ENCODE measurements at regions not wholly inside any gene's neighbourhood (a gene's known extent, or its start where the extent isn't known, plus 50 kb on each side); places are given as distances from the start of the nearest gene placed in this dataset.
"Not testable (repeated sequence)": the region's sequence is repeated elsewhere in the genome, so short reads cannot be mapped to it uniquely, and the experiment has no call there.

DNA sequence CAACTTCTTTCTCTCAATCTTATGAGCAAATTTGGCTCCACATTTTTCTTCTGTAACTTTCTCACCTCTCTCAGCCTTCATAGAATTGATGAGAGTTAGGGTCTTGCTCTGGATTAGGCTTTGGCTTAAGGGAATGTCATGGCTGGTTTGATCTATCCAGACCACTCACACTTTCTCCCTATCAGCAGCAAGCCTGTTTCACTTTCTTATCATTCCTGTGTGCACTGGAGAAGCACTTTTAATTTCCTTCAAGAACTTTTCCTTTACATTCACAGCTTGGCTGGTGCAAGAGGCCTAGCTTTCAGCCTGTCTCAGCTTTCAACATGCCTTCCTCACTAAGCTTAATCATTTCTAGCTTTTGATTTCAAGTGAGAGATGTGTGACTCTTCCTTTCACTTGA, 134.5 kb upstream of the FZD8 start:
- H3K4me1 ChIP-seq (ENCODE audit: control insufficient read depth, insufficient read depth, low read length): peaks cover 11% of the 10 kb centered on the region
- not testable (repeated sequence) for H3K27me3 ChIP-seq (ENCODE audit: control insufficient read depth, insufficient read depth, low read length); H3K27ac ChIP-seq (ENCODE audit: low read length); H3K4me3 ChIP-seq (ENCODE audit: low read length); H3K9me3 ChIP-seq (replicated peaks; ENCODE audit: control insufficient read depth, low read depth, low read length); DNase-seq; H3K36me3 ChIP-seq (ENCODE audit: control insufficient read depth, insufficient read depth, low read length)

- no peak overlapping the region for H3K27ac ChIP-seq (ENCODE audit: low read length)
- no peaks in the 10 kb centered on the region for H3K9me3 ChIP-seq (replicated peaks; ENCODE audit: control insufficient read depth, low read depth, low read length)
- peaks cover 13% of the 10 kb centered on the region for H3K4me1 ChIP-seq (ENCODE audit: control insufficient read depth, insufficient read depth, low read length)
- no peak for DNase-seq
- no CpG with 5 or more reads among the region's 3 CpGs for WGBS (ENCODE audit: insufficient coverage)
- no peak overlapping the region for H3K4me3 ChIP-seq (ENCODE audit: low read length)
- H3K36me3 ChIP-seq (ENCODE audit: control insufficient read depth, insufficient read depth, low read length): no peaks in the 10 kb centered on the region
- H3K27me3 ChIP-seq (ENCODE audit: control insufficient read depth, insufficient read depth, low read length): no peaks in the 10 kb centered on the region
Measured at GRCh38 chr10:35774109-35774508, 132.0 kb upstream of the FZD8 start.

GRCh38 chr10:35770817-35771355, 128.8 kb upstream of the FZD8 start:
- H3K4me3 ChIP-seq (ENCODE audit: low read length): no peak overlapping the region
- peaks cover 3% of the 10 kb centered on the region for H3K4me1 ChIP-seq (ENCODE audit: control insufficient read depth, insufficient read depth, low read length)
- WGBS (ENCODE audit: insufficient coverage): no CpG with 5 or more reads among the region's 4 CpGs
- H3K27me3 ChIP-seq (ENCODE audit: control insufficient read depth, insufficient read depth, low read length): no peaks in the 10 kb centered on the region
- no peak overlapping the region for H3K27ac ChIP-seq (ENCODE audit: low read length)
- no peak for DNase-seq
- no peaks in the 10 kb centered on the region for H3K9me3 ChIP-seq (replicated peaks; ENCODE audit: control insufficient read depth, low read depth, low read length)
- H3K36me3 ChIP-seq (ENCODE audit: control insufficient read depth, insufficient read depth, low read length): no peaks in the 10 kb centered on the region

DNA sequence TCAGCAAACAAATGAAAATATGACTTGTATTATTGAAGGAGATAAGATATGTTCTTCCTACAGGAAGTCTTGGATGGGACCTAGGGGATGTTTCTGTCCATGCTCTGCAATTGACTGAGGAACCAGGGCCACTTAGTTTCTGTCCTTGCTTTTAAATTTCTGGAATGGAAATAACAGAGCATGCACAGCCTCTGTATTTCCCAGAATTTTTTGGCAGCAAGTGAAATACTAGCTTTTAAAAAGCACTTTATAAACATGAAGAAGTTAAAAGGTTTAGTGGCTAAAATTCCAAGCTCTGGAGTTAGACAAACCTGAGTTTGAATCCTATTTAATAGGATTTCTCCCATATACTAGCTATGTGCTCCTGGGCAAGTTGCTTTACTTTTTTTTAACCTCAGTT, 127.7 kb upstream of the FZD8 start:
- Histone ChIP-seq H3K9me3 (replicated peaks; ENCODE audit: control insufficient read depth, low read depth, low read length) (no peaks in the 10 kb centered on the region), H3K27ac (ENCODE audit: low read length) (peak overlapping the region; percentile 33), H3K36me3 (ENCODE audit: control insufficient read depth, insufficient read depth, low read length) (no peaks in the 10 kb centered on the region), H3K4me1 (ENCODE audit: control insufficient read depth, insufficient read depth, low read length) (peaks cover 3% of the 10 kb centered on the region), H3K4me3 (ENCODE audit: low read length) (no peak overlapping the region), H3K27me3 (ENCODE audit: control insufficient read depth, insufficient read depth, low read length) (no peaks in the 10 kb centered on the region)
- DNase-seq: peak; percentile 90

- H3K4me3 ChIP-seq (ENCODE audit: low read length): no peak overlapping the region
- H3K27me3 ChIP-seq (ENCODE audit: control insufficient read depth, insufficient read depth, low read length): no peaks in the 10 kb centered on the region
- no peak for DNase-seq
- WGBS (ENCODE audit: insufficient coverage): 71% methylated on average over 3 of the region's 6 CpGs
- H3K36me3 ChIP-seq (ENCODE audit: control insufficient read depth, insufficient read depth, low read length): no peaks in the 10 kb centered on the region
- peaks cover 3% of the 10 kb centered on the region for H3K4me1 ChIP-seq (ENCODE audit: control insufficient read depth, insufficient read depth, low read length)
- H3K9me3 ChIP-seq (replicated peaks; ENCODE audit: control insufficient read depth, low read depth, low read length): no peaks in the 10 kb centered on the region
- no peak overlapping the region for H3K27ac ChIP-seq (ENCODE audit: low read length)
Measured at GRCh38 chr10:35768731-35769130, 126.6 kb upstream of the FZD8 start.

- peaks cover 5% of the 10 kb centered on the region for H3K4me1 ChIP-seq (ENCODE audit: control insufficient read depth, insufficient read depth, low read length)
- H3K9me3 ChIP-seq (replicated peaks; ENCODE audit: control insufficient read depth, low read depth, low read length): no peaks in the 10 kb centered on the region
- H3K4me3 ChIP-seq (ENCODE audit: low read length): no peak overlapping the region
- peak; percentile 59 for DNase-seq
- H3K36me3 ChIP-seq (ENCODE audit: control insufficient read depth, insufficient read depth, low read length): no peaks in the 10 kb centered on the region
- no peaks in the 10 kb centered on the region for H3K27me3 ChIP-seq (ENCODE audit: control insufficient read depth, insufficient read depth, low read length)
- no peak overlapping the region for H3K27ac ChIP-seq (ENCODE audit: low read length)
- WGBS (ENCODE audit: insufficient coverage): no CpG with 5 or more reads among the region's 5 CpGs
Measured at GRCh38 chr10:35768011-35768410, 125.9 kb upstream of the FZD8 start.

DNA sequence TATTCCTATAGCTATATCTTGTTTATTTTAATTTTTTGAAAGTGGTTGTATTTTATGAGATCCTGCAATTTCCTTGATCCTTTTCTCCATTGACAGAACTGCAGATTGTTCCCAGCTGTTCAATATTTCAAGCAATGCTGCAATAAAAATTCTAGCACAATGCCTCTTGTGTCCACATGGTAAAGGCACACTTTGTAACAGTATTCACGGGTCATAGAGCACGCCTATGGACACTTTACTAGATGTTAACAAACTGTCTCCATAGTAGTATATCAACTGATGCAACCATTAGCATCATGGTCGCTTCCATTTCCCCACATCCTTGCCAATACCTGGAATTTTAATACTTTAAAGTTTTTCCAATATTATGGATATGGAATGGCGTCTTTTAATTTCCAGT, 123.9 kb upstream of the FZD8 start:
- Histone ChIP-seq H3K4me3 (ENCODE audit: low read length) (no peak overlapping the region), H3K36me3 (ENCODE audit: control insufficient read depth, insufficient read depth, low read length) (no peaks in the 10 kb centered on the region), H3K27ac (ENCODE audit: low read length) (no peak overlapping the region), H3K4me1 (ENCODE audit: control insufficient read depth, insufficient read depth, low read length) (peaks cover 5% of the 10 kb centered on the region), H3K27me3 (ENCODE audit: control insufficient read depth, insufficient read depth, low read length) (no peaks in the 10 kb centered on the region), H3K9me3 (replicated peaks; ENCODE audit: control insufficient read depth, low read depth, low read length) (no peaks in the 10 kb centered on the region)
- 80% methylated on average over 2 of the region's 4 CpGs for WGBS (ENCODE audit: insufficient coverage)
- DNase-seq: no peak

DNA sequence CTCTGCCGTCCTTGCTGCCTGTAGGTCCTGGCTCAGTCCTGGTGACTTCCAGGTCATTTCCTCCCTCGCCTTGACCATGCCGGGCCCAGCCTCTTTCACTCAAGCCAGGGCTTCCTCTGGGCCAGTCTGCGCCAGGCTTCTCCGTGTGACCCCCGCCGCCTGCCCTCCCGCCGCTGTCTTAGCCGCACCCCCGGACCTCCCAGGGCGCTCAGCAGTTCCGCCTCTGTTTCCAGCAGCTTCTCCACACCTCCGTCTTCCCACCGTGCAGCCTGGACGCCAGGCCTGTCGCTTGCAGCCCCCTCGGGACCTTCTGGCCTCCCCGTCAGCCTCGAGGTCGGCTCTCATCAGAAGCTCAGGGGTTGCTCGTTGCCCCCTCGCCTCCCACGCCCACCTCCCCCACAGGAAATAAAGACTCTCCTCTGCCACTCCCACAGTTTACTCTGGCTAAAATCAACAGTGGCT, 123.0 kb upstream of the FZD8 start:
- WGBS (ENCODE audit: insufficient coverage): 22% methylated on average over 24 of the region's 24 CpGs
- Histone ChIP-seq H3K4me1 (ENCODE audit: control insufficient read depth, insufficient read depth, low read length) (peaks cover 2% of the 10 kb centered on the region), H3K27ac (ENCODE audit: low read length) (no peak overlapping the region), H3K4me3 (ENCODE audit: low read length) (no peak overlapping the region), H3K9me3 (replicated peaks; ENCODE audit: control insufficient read depth, low read depth, low read length) (no peaks in the 10 kb centered on the region), H3K36me3 (ENCODE audit: control insufficient read depth, insufficient read depth, low read length) (no peaks in the 10 kb centered on the region), H3K27me3 (ENCODE audit: control insufficient read depth, insufficient read depth, low read length) (no peaks in the 10 kb centered on the region)
- DNase-seq: no peak

DNA sequence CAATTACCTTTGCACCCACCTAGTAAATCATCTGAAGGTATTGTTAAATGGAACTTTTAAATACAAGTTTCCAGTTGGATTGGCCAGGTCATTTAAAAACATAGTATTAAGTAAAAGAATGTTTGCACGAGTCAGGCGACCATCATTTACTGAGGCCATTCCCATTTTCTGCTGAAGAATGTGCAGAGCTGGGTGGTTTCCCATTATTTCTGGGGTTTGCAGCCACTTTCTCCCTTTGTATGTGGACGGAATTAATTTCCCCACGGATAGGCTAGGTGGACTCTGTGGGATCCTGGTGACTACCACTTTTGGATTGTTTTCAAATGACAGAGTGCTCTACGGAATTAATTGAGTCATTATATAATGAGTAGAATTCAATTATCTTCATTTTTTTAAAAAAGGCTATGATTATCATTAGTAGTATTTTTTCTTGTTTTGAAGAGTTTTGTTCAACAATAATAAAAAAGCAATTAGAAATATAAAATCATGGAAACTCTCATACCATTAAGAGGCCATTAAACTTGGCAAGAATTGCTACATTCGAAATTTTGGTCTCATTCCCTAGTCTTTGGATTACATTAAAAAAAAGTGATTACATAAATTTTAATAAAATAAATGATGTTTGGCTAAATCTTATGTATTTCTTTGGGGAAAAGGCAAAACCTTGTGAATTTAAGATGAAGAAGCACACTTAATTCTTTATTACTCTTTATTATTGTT, 120.4 kb upstream of the FZD8 start:
- peak; percentile 90 for DNase-seq

GRCh38 chr10:35758076-35758475, 116.0 kb upstream of the FZD8 start:
- H3K4me3 ChIP-seq (ENCODE audit: low read length): no peak overlapping the region
- no peaks in the 10 kb centered on the region for H3K9me3 ChIP-seq (replicated peaks; ENCODE audit: control insufficient read depth, low read depth, low read length)
- H3K27me3 ChIP-seq (ENCODE audit: control insufficient read depth, insufficient read depth, low read length): no peaks in the 10 kb centered on the region
- peak; percentile 98 for DNase-seq
- WGBS (ENCODE audit: insufficient coverage): 30% methylated on average over 5 of the region's 9 CpGs
- peak overlapping the region; percentile 18 for H3K27ac ChIP-seq (ENCODE audit: low read length)
- H3K36me3 ChIP-seq (ENCODE audit: control insufficient read depth, insufficient read depth, low read length): no peaks in the 10 kb centered on the region
- peaks cover 6% of the 10 kb centered on the region for H3K4me1 ChIP-seq (ENCODE audit: control insufficient read depth, insufficient read depth, low read length)

More for the DNA sequence above, 120.4 kb upstream of the FZD8 start:
- H3K4me3 ChIP-seq (ENCODE audit: low read length): no peak overlapping the region
- H3K27ac ChIP-seq (ENCODE audit: low read length): no peak overlapping the region
- H3K4me1 ChIP-seq (ENCODE audit: control insufficient read depth, insufficient read depth, low read length): peaks cover 3% of the 10 kb centered on the region
- H3K27me3 ChIP-seq (ENCODE audit: control insufficient read depth, insufficient read depth, low read length): no peaks in the 10 kb centered on the region
- WGBS (ENCODE audit: insufficient coverage): no CpG with 5 or more reads among the region's 6 CpGs
- no peaks in the 10 kb centered on the region for H3K36me3 ChIP-seq (ENCODE audit: control insufficient read depth, insufficient read depth, low read length)
- H3K9me3 ChIP-seq (replicated peaks; ENCODE audit: control insufficient read depth, low read depth, low read length): no peaks in the 10 kb centered on the region

DNA sequence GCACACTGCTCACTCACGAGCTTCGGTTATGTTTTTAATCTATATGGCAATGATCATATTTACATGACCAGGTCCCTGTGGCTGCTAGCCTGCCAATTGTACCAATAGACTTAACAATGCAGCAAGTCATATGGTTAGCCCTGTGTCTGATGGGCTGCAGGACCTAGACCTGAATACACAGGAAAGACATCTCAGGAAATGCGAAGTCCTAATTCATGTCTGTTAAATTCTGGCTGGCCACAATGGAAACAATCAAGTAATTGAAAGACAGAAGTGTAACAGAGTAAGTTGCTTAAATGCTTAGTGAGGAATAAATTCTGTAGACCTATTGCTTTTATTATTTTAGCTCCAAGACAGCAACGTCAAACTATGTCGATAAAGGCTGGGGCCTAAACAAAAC, 112.4 kb upstream of the FZD8 start:
- Histone ChIP-seq H3K36me3 (ENCODE audit: control insufficient read depth, insufficient read depth, low read length) (no peaks in the 10 kb centered on the region), H3K4me3 (ENCODE audit: low read length) (no peak overlapping the region), H3K9me3 (replicated peaks; ENCODE audit: control insufficient read depth, low read depth, low read length) (no peaks in the 10 kb centered on the region), H3K27me3 (ENCODE audit: control insufficient read depth, insufficient read depth, low read length) (no peaks in the 10 kb centered on the region), H3K4me1 (ENCODE audit: control insufficient read depth, insufficient read depth, low read length) (peaks cover 12% of the 10 kb centered on the region), H3K27ac (ENCODE audit: low read length) (no peak overlapping the region)
- WGBS (ENCODE audit: insufficient coverage): 43% methylated on average over 2 of the region's 5 CpGs
- DNase-seq: peak; percentile 76

All from muscle of leg (tissue), 3 donors.